ENCODE measurements at regions not wholly inside any gene's neighbourhood (a gene's known extent, or its start where the extent isn't known, plus 50 kb on each side); places are given as distances from the start of the nearest gene placed in this dataset.

DNA sequence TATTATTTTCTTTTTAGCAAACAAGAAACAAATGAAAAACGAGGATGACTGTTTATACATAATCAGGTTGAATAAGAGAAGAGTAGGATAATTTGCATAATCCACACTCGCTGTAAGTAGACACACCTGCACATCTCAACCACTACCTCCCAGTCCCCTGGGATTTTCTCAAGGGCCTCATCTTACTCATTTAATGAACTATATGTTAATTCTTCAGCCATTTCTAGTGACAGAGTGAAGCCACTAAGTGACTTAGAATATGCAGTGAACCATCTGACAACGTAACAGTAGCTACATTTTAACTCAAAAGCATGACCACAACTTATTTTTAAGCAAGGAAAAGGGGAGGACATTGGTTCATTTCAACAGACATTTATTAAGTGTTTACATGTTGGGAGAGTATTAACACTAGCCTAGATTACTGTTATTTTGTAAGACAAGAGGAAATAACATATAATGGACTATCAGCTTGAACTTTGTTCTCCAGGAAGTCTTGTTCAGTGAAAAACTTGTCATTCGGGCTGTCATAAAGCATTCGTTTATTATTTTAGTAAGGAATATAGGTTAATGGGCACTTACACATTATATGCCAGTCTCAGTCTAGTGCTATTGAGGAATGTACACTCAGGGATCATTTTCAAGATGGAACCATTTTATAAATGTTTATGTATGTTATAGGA, 173.0 kb upstream of the ROBO2 start:
- H3K4me2 ChIP-seq = no peak overlapping the region
- H3K4me1 ChIP-seq = no peaks in the 10 kb centered on the region
- no peak overlapping the region for H3K4me3 ChIP-seq
- H4K20me1 ChIP-seq = no peaks in the 10 kb centered on the region
- H3K27ac ChIP-seq = no peak overlapping the region
- no peaks in the 10 kb centered on the region for H3K9me3 ChIP-seq (replicated peaks in 1 of 11)
- TF ChIP-seq Cebpa-rat (IDR thresholded peaks at IDR 0.05) = no peak
- H3K27me3 ChIP-seq = no peaks in the 10 kb centered on the region
- H3K36me3 ChIP-seq = no peaks in the 10 kb centered on the region
- no peak overlapping the region for H3K9ac ChIP-seq

DNA sequence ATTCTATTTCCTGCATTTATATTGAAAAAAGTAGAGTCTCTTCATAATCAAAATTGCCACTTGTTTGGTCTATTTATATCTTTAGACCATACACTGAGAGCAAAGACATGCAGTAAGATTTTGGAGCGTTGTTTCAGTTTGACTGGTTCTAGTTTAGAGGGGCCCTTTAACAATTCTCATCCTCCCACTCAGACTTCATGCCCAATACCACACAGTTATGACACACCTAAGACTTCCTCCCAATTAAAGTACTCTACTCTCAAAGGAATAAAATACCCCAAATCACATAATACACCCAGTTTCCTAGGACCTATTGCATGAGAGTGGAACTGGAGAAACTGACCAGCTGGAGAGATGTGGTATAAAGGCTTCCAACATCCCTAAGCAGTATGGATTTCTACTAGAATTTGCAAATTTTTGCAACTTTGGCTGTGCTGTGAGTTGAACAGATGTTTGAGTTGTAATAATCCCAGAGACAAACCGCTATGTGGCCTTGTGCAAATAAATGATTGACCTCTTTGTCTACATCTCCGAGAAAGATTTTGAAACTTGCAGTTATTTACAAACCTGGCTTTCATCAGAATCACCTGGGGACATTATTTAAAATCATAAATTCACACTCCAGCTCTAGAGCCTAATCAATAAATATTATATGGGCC, 170.0 kb upstream of the ROBO2 start:
- no peaks in the 10 kb centered on the region for H3K27me3 ChIP-seq
- H3K9ac ChIP-seq = no peak overlapping the region
- H3K4me3 ChIP-seq = no peak overlapping the region
- H3K27ac ChIP-seq = no peak overlapping the region
- no peak overlapping the region for H3K4me2 ChIP-seq
- H3K9me3 ChIP-seq (replicated peaks in 1 of 11) = no peaks in the 10 kb centered on the region
- no peaks in the 10 kb centered on the region for H3K36me3 ChIP-seq
- TF ChIP-seq Cebpa-rat (IDR thresholded peaks at IDR 0.05) = no peak
- no peaks in the 10 kb centered on the region for H4K20me1 ChIP-seq
- H3K4me1 ChIP-seq = no peaks in the 10 kb centered on the region

DNA sequence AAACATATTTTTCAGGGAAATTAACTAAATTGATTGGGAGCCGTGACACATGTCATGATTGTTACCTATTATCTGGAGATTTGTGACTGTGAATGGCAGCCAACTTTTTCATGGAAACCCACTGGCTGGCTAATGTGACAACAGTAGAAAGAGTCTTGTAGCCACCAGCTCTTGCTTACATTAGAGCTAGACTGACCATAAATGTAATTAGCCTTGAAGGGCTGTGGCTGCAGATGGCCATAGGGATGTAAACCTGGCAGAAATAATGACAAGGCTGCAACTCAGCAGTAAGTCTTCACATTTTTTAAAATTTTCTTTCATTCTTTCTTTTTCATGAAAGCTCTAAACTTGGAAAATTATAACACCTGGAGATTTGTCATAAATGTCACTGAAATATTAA, 168.2 kb upstream of the ROBO2 start:
- no peaks in the 10 kb centered on the region for H4K20me1 ChIP-seq

DNA sequence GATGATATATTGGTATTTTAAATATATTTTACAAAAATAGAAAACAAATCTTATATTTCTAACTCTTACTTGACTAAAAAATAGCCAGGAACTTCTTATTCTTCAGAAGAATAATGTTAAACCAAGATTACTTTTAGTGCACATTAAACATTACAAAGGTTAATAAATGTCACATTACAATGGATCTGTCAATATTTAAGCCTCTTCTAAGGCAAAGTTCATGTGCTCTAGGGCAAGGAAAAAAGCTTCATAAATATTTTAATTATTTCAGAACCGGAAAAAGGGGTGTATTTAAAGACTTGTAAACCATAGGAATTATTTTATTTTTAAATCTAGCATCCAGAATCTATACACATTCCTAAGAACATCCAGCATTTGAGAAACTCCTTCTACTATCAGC, 166.9 kb upstream of the ROBO2 start:
- H3K27ac ChIP-seq = no peak overlapping the region
- H3K4me3 ChIP-seq = no peak overlapping the region
- no peaks in the 10 kb centered on the region for H3K36me3 ChIP-seq
- H3K4me2 ChIP-seq = no peak overlapping the region
- H3K4me1 ChIP-seq = no peaks in the 10 kb centered on the region
- TF ChIP-seq Cebpa-rat (IDR thresholded peaks at IDR 0.05) = no peak
- no peaks in the 10 kb centered on the region for H3K27me3 ChIP-seq
- H3K9me3 ChIP-seq (replicated peaks in 1 of 11) = no peaks in the 10 kb centered on the region
- H3K9ac ChIP-seq = no peak overlapping the region
- H4K20me1 ChIP-seq = no peaks in the 10 kb centered on the region

More for the DNA sequence above, 168.2 kb upstream of the ROBO2 start:
- Histone ChIP-seq H3K4me2 (no peak overlapping the region), H3K4me3 (no peak overlapping the region), H3K27ac (no peak overlapping the region), H3K36me3 (no peaks in the 10 kb centered on the region), H3K9ac (no peak overlapping the region), H3K4me1 (no peaks in the 10 kb centered on the region), H3K9me3 (replicated peaks in 1 of 11) (no peaks in the 10 kb centered on the region), H3K27me3 (no peaks in the 10 kb centered on the region)
- TF ChIP-seq Cebpa-rat (IDR thresholded peaks at IDR 0.05) = no peak

DNA sequence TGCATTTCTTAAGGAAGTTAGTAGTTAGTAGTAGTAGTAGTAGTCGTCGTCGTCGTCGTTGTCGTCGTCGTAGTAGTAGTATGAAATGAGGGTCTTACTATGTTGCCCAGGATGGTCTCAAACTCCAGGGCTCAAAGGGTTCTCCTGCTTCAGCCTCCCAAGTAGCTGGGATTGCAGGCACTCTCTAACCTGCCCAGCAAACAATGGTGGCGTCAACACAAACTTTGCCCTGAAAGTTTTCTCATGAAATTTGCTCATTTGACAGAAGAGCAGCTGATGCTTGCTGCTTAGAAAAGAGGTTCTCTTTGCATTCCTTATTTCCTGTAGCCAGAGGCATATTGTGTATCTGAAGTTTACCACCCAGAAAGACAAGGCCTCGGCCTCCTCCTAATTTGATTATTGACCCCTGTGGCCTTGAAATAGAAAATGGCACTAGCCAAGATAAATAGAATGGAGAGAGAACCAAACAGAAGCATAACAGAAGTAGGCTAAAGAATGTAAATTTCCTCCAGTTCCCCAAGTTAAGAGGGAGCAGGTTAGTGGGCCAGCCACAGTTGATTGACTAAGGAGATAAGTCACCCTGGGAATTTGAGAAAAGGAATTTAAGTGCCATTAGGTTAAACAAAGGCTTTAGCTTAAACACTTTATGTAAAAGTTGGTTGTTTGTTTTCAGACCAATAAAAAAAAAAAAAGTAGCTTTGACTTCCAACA, 166.2 kb upstream of the ROBO2 start:
- TF ChIP-seq Cebpa-rat (IDR thresholded peaks at IDR 0.05) = no peak
- Histone ChIP-seq H3K4me2 (no peak overlapping the region), H3K27me3 (no peaks in the 10 kb centered on the region), H3K36me3 (no peaks in the 10 kb centered on the region), H4K20me1 (no peaks in the 10 kb centered on the region), H3K9ac (no peak overlapping the region), H3K9me3 (replicated peaks in 1 of 11) (no peaks in the 10 kb centered on the region), H3K27ac (no peak overlapping the region), H3K4me1 (no peaks in the 10 kb centered on the region), H3K4me3 (no peak overlapping the region)

DNA sequence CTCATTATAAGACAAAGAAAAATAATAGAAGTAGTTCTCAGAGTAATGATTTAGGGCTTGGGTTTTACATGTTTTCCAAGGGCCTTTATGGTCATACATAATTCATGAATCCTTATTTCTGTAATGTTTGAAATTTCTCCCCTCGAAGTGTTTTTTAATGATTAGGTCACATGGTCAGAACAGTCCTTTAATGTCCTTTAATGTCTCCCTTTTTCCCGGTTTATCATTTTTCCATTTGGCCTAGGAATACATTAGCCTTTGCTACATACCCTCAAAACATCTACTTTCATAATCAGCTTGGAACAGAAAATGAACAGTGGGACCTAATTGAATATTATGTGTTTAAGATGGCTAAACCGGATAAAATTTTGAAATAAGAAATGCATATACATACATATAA, 159.9 kb upstream of the ROBO2 start:
- Histone ChIP-seq H4K20me1 (no peaks in the 10 kb centered on the region), H3K4me1 (no peaks in the 10 kb centered on the region), H3K9ac (no peak overlapping the region), H3K27ac (no peak overlapping the region), H3K4me3 (no peak overlapping the region), H3K4me2 (no peak overlapping the region), H3K9me3 (replicated peaks in 1 of 11) (no peaks in the 10 kb centered on the region), H3K36me3 (no peaks in the 10 kb centered on the region), H3K27me3 (no peaks in the 10 kb centered on the region)
- no peak for TF ChIP-seq Cebpa-rat (IDR thresholded peaks at IDR 0.05)

DNA sequence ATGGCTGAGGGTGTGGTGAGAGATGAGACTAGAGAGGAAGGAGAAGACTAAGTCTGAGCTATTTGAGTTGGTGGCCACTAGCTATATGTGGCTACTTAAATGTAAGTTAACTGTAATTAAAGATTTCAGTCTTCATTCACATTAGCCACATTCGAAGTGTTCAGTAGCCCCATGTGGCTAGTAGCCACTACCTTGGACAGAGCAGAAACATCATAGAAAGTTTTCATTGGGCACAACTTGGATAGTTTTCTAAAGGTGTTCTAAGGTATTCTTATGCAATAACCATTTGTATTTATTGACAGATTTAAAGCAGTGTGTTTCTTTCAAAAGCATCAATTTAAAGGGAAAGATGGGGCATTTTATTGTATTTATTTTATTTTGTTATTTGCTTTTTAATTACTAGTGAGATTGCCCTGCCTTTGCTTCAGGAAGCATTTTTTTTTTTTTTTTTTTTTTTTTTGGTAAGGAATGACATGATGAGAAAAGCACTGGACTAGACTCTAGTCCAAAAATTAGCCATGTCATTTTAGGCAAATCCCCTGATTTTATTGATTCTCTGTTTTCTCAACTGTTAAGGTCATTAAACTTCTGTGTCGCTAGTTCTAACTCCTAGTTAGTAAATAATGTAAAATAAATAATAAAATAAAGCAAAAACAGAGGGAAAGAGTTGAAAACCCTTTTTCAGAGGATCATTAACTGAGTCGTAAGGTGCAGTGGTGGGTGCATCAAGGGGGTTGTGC, 153.0 kb upstream of the ROBO2 start:
- no peak overlapping the region for H3K9ac ChIP-seq

DNA sequence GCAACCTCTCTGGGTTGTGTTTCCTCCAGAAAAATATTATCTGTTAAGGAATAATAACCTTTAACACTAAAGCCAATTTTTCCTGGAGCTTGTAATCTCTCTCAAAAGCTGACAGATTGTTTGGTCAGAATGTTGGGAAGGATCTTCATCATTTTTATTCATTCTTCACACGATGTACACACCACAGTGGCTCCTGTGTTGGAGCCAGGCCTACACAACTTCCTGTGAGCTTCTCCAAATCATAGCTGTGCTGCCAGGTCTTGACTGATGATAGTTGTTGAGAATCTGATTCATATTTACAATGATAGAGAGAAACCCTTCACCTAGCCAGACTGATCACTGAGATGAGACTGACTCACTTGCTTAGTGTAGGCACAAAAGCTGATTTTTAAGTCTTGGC, 151.0 kb upstream of the ROBO2 start:
- Histone ChIP-seq H3K9ac (no peak overlapping the region), H3K4me1 (no peaks in the 10 kb centered on the region), H3K36me3 (no peaks in the 10 kb centered on the region), H3K27ac (no peak overlapping the region), H4K20me1 (no peaks in the 10 kb centered on the region), H3K4me2 (no peak overlapping the region), H3K9me3 (replicated peaks in 1 of 11) (no peaks in the 10 kb centered on the region), H3K4me3 (no peak overlapping the region), H3K27me3 (no peaks in the 10 kb centered on the region)
- no peak for TF ChIP-seq Cebpa-rat (IDR thresholded peaks at IDR 0.05)

More for the DNA sequence above, 153.0 kb upstream of the ROBO2 start:
- H3K27me3 ChIP-seq = no peaks in the 10 kb centered on the region
- H3K4me3 ChIP-seq = no peak overlapping the region
- H3K9me3 ChIP-seq (replicated peaks in 1 of 11) = no peaks in the 10 kb centered on the region
- no peaks in the 10 kb centered on the region for H3K4me1 ChIP-seq
- no peak overlapping the region for H3K27ac ChIP-seq
- TF ChIP-seq Cebpa-rat (IDR thresholded peaks at IDR 0.05) = no peak
- H3K36me3 ChIP-seq = no peaks in the 10 kb centered on the region
- H3K4me2 ChIP-seq = no peak overlapping the region
- H4K20me1 ChIP-seq = no peaks in the 10 kb centered on the region

DNA sequence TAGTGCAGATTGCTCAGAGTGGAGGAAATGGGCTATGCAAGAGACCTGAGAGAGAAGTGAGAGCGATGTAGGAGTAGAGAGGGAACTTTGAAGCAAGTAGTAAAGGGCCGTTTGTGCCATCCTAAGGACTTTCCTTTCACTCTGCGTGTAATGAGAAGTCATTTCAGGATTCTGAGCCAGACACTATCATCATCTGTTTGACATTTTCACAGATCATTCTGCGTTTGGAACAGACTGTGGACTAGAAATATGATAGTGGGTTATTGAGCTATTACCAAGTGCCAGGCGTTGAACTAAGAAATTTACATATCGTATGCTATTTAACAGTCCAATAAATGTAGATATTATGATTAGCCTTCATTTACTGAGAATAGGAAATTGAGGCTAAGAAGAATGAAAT, 150.0 kb upstream of the ROBO2 start:
- no peak overlapping the region for H3K4me3 ChIP-seq
- no peak overlapping the region for H3K27ac ChIP-seq
- no peak overlapping the region for H3K4me2 ChIP-seq
- H3K9ac ChIP-seq = no peak overlapping the region
- H3K4me1 ChIP-seq = no peaks in the 10 kb centered on the region
- TF ChIP-seq Cebpa-rat (IDR thresholded peaks at IDR 0.05) = no peak
- no peaks in the 10 kb centered on the region for H4K20me1 ChIP-seq
- no peaks in the 10 kb centered on the region for H3K9me3 ChIP-seq (replicated peaks in 1 of 11)
- no peaks in the 10 kb centered on the region for H3K27me3 ChIP-seq
- no peaks in the 10 kb centered on the region for H3K36me3 ChIP-seq

Measured in BLaER1 treated with 17β-estradiol and CSF1 and Interleukin-3, amounts not matched to agents 10 nM and 100 nM (cell line).